ENCODE measurements at regions not wholly inside any gene's neighbourhood (a gene's known extent, or its start where the extent isn't known, plus 50 kb on each side); places are given as distances from the start of the nearest gene placed in this dataset.

DNA sequence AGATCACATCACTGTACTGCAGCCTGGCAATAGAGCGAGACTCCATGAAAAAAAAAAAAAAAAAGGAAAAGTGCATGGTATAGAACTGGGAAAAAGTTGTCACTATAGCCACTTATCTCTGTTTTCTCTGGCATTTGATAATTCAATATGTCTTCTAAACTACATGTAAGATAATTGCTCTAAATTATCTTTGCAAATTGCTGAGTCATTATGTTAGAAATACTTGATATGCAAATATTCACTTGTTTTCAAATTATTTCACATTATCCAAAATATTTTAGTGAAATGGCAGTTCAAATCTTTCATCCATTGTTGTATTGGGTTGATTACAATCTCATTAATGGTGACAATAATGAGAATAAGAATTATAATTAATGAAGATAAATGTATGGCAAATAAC lies 1455.1 kb downstream of the KCNT2 start:
- Mint-ChIP-seq H3K27me3 (ENCODE audit: insufficient read depth, low read depth) (no peaks in the 10 kb centered on the region), H3K4me3 (no peak overlapping the region)
- TF ChIP-seq EZH2phosphoT487 (IDR thresholded peaks at IDR 0.05) (no peak), EZH2 (IDR thresholded peaks at IDR 0.05) (no peak)
- TF ChIP-seq, protein P1, sequence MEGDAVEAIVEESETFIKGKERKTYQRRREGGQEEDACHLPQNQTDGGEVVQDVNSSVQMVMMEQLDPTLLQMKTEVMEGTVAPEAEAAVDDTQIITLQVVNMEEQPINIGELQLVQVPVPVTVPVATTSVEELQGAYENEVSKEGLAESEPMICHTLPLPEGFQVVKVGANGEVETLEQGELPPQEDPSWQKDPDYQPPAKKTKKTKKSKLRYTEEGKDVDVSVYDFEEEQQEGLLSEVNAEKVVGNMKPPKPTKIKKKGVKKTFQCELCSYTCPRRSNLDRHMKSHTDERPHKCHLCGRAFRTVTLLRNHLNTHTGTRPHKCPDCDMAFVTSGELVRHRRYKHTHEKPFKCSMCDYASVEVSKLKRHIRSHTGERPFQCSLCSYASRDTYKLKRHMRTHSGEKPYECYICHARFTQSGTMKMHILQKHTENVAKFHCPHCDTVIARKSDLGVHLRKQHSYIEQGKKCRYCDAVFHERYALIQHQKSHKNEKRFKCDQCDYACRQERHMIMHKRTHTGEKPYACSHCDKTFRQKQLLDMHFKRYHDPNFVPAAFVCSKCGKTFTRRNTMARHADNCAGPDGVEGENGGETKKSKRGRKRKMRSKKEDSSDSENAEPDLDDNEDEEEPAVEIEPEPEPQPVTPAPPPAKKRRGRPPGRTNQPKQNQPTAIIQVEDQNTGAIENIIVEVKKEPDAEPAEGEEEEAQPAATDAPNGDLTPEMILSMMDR (IDR thresholded peaks at IDR 0.05), result no peak

DNA sequence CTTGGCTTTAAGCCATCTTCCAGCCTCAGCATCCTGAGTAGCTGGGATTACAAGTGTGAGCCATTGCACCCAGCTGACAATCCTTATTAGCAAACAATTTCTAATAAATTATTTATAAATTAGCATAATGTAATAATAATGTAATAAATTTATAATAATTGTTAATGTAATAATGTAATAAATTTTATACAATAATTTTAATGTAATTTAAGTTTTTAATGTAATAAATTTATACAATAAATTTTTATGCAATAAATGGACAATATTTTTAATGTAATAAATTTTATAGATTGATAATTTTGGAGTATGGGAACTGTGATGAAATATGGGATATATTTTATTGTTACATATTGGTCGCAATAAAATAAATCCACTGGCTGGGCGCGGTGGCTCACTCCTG lies 1457.5 kb downstream of the KCNT2 start:
- DNase-seq (ENCODE audit: low spot score), result no peak
- Histone ChIP-seq H3K36me3 (no peaks in the 10 kb centered on the region), H3F3A (ENCODE audit: low read depth) (no peaks in the 10 kb centered on the region), H2AFZ (replicated peaks) (no peak overlapping the region), H3K27me3 (no peaks in the 10 kb centered on the region), H3K4me1 (no peaks in the 10 kb centered on the region), H4K20me1 (ENCODE audit: low read depth) (no peaks in the 10 kb centered on the region), H3K9ac (no peak overlapping the region), H3K4me3 (no peak overlapping the region), H3K79me2 (ENCODE audit: low read depth) (no peaks in the 10 kb centered on the region), H3K4me2 (no peak overlapping the region), H3K27ac (no peak overlapping the region), H3K9me3 (ENCODE audit: low read depth) (no peaks in the 10 kb centered on the region)
- Mint-ChIP-seq H3K9me3 (no peaks in the 10 kb centered on the region), H3K27me3 (ENCODE audit: insufficient read depth, low read depth) (no peaks in the 10 kb centered on the region), H3K4me1 (no peaks in the 10 kb centered on the region), H3K36me3 (no peaks in the 10 kb centered on the region), H3K4me3 (no peak overlapping the region), H3K27ac (no peak overlapping the region)
- TF ChIP-seq, protein P1 (IDR thresholded peaks at IDR 0.05), result no peak
- no peak for TF ChIP-seq EZH2phosphoT487 (IDR thresholded peaks at IDR 0.05)
- TF ChIP-seq EZH2 (IDR thresholded peaks at IDR 0.05), result no peak

More for the DNA sequence above, 1455.1 kb downstream of the KCNT2 start:
- Mint-ChIP-seq H3K4me1 (no peaks in the 10 kb centered on the region), H3K27ac (no peak overlapping the region), H3K36me3 (no peaks in the 10 kb centered on the region), H3K9me3 (no peaks in the 10 kb centered on the region)
- Histone ChIP-seq H3K9ac (no peak overlapping the region), H2AFZ (replicated peaks) (no peak overlapping the region), H4K20me1 (ENCODE audit: low read depth) (no peaks in the 10 kb centered on the region), H3K27me3 (no peaks in the 10 kb centered on the region), H3F3A (ENCODE audit: low read depth) (no peaks in the 10 kb centered on the region), H3K36me3 (no peaks in the 10 kb centered on the region), H3K79me2 (ENCODE audit: low read depth) (no peaks in the 10 kb centered on the region), H3K27ac (no peak overlapping the region), H3K4me3 (no peak overlapping the region), H3K4me1 (no peaks in the 10 kb centered on the region), H3K4me2 (no peak overlapping the region), H3K9me3 (ENCODE audit: low read depth) (no peaks in the 10 kb centered on the region)
- no peak for DNase-seq (ENCODE audit: low spot score)

DNA sequence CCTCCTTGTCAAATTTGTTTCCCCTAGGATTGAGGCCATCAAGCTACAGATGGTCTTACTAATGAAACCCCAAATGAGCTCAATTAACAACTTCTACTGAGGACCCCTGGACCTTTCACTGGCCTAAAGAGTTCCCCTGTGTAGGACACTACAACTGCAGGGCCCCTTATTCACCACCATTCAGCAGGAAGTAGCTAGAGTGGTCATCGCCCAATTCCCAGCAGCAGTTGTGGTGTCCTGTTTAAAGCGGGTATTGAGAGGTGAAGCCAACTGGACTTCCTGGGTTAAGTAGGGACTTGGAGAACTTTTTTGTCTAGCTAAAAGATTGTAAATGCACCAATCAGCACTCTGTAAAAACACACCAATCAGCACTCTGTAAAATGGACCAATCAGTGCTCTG lies 1466.9 kb downstream of the KCNT2 start:
- Histone ChIP-seq H3K9ac (no peak overlapping the region), H3K4me3 (no peak overlapping the region), H4K20me1 (ENCODE audit: low read depth) (no peaks in the 10 kb centered on the region), H3K27ac (no peak overlapping the region), H3K4me2 (no peak overlapping the region), H3K9me3 (ENCODE audit: low read depth) (no peaks in the 10 kb centered on the region), H2AFZ (replicated peaks) (no peak overlapping the region), H3K36me3 (no peaks in the 10 kb centered on the region), H3K4me1 (no peaks in the 10 kb centered on the region), H3K27me3 (no peaks in the 10 kb centered on the region), H3F3A (ENCODE audit: low read depth) (no peaks in the 10 kb centered on the region), H3K79me2 (ENCODE audit: low read depth) (no peaks in the 10 kb centered on the region)
- peaks cover 15% of the 10 kb centered on the region for H3K9me3 Mint-ChIP-seq
- TF ChIP-seq EZH2 (IDR thresholded peaks at IDR 0.05), result no peak
- TF ChIP-seq EZH2phosphoT487 (IDR thresholded peaks at IDR 0.05), result no peak
- TF ChIP-seq, protein P1 (IDR thresholded peaks at IDR 0.05), result no peak
- H3K36me3 Mint-ChIP-seq, result no peaks in the 10 kb centered on the region
- H3K4me3 Mint-ChIP-seq, result no peak overlapping the region
- no peak for DNase-seq (ENCODE audit: low spot score)
- no peak overlapping the region for H3K27ac Mint-ChIP-seq
- no peaks in the 10 kb centered on the region for H3K4me1 Mint-ChIP-seq
- peaks cover 2% of the 10 kb centered on the region for H3K27me3 Mint-ChIP-seq (ENCODE audit: insufficient read depth, low read depth)

Measured in neural progenitor cell (in vitro differentiated cells).